ENCODE measurements at regions not wholly inside any gene's neighbourhood (a gene's known extent, or its start where the extent isn't known, plus 50 kb on each side); places are given as distances from the start of the nearest gene placed in this dataset.

- no peak for TF ChIP-seq TARDBP (IDR thresholded peaks at IDR 0.05)
- no peak for TF ChIP-seq SUZ12 (IDR thresholded peaks at IDR 0.05)
- TF ChIP-seq BHLHE40 (IDR thresholded peaks at IDR 0.05; ENCODE audit: borderline replicate concordance): no peak
- TF ChIP-seq PKNOX1 (IDR thresholded peaks at IDR 0.05): no peak
- no peak for TF ChIP-seq SP1 (IDR thresholded peaks at IDR 0.05)
- TF ChIP-seq HDGF (IDR thresholded peaks at IDR 0.05; ENCODE audit: borderline replicate concordance): no peak
- no peak for TF ChIP-seq ZNF384 (IDR thresholded peaks at IDR 0.05)
- TF ChIP-seq ARNT (IDR thresholded peaks at IDR 0.05): no peak
- no peak for TF ChIP-seq FOXK2 (IDR thresholded peaks at IDR 0.05)
- no peak for TF ChIP-seq FOXA1 (IDR thresholded peaks at IDR 0.05)
- no peak for TF ChIP-seq NFRKB (IDR thresholded peaks at IDR 0.05)
Observed at GRCh38 chr3:117922039-117922438, 1112.6 kb downstream of the IGSF11 start.
